ENCODE measurements at regions not wholly inside any gene's neighbourhood (a gene's known extent, or its start where the extent isn't known, plus 50 kb on each side); places are given as distances from the start of the nearest gene placed in this dataset.

DNA sequence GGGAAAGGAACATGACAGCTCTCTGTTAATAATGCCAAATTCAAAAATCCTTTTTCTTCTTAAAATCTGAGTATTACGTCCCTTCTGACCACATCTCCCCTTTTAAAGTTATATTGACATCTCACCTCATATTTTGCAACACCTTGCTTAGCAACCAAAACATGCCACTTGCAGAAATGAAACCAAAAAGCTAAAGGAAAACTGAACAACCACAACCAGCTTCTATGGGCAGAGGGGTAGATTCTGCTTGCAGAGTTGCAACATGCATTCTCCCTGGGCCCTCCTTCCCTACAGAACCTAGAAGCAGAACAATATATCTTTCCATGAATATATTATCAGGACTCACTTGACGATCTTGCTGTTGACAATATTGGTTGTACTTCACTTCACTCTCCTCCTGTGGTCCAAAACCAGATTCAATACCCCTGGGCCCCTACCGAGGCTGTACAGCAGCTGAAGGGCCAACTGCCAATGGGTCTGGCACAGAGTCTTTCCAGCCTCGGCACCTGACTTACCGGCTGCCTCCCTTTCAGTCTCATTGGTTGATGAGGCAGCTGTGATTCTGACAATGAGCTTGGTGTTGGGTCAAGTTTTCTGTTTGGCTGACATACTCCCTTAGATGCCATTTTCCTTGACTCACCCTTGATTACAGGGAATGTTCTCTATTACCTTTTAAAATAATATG is 616.6 kb downstream of the ZEB2 start:
- WGBS (ENCODE audit: extremely low coverage, insufficient read length, low lambda C conversion rate): no CpG with 5 or more reads among the region's 5 CpGs
- peaks cover 0 to 2% of the 10 kb centered on the region in 2 experiments; a peak in 1 of 5 replicates for H3K9me3 Mint-ChIP-seq
- H3K4me2 ChIP-seq (ENCODE audit: insufficient read depth, insufficient read length, low read length): no peak overlapping the region
- no peak overlapping the region for H3T11ph ChIP-seq (ENCODE audit: low read length)
- no peak overlapping the region for H2AK5ac ChIP-seq (ENCODE audit: insufficient read length, low read length)
- no peaks in the 10 kb centered on the region for H4K20me1 ChIP-seq (ENCODE audit: control insufficient read depth, insufficient read depth, insufficient read length)
- no peaks in the 10 kb centered on the region for H3K23me2 ChIP-seq (ENCODE audit: insufficient read length, low read depth, low read length, poor library complexity, severe bottlenecking)
- H3K27ac Mint-ChIP-seq: no peak overlapping the region
- H3K18ac ChIP-seq (ENCODE audit: insufficient read length, low read depth, low read length): no peak overlapping the region
- no peak overlapping the region for H3K4ac ChIP-seq (ENCODE audit: low read depth, low read length)
- H2BK5ac ChIP-seq (ENCODE audit: insufficient read length, low read length): no peak overlapping the region
- no peak overlapping the region for H3K56ac ChIP-seq (ENCODE audit: insufficient read length, low read depth, low read length)
- H3K27me3 Mint-ChIP-seq (ENCODE audit: low read depth): peaks cover 20% of the 10 kb centered on the region
- H3K9me3 ChIP-seq (ENCODE audit: control insufficient read depth, low read depth, low read length): no peaks in the 10 kb centered on the region
- H2BK20ac ChIP-seq (ENCODE audit: low read depth, low read length, poor library complexity, severe bottlenecking): no peak overlapping the region
- H3K36me3 Mint-ChIP-seq (ENCODE audit: insufficient read depth in 1 of 3, low read depth in 3 of 3): peaks cover 0 to 4% (median 0%) of the 10 kb centered on the region in 3 experiments; a peak in 2 of 7 replicates
- H3K4me1 Mint-ChIP-seq: peaks cover 30 to 32% of the 10 kb centered on the region in 2 experiments
- H4K8ac ChIP-seq (replicated peaks; ENCODE audit: insufficient read length, low read depth, low read length): no peak overlapping the region
- DNase-seq: no peak
- H2BK15ac ChIP-seq (ENCODE audit: low read depth, low read length): no peak overlapping the region
- no peaks in the 10 kb centered on the region for H3K79me2 ChIP-seq (ENCODE audit: insufficient read depth, low read length)
- no peak overlapping the region for H2AFZ ChIP-seq (ENCODE audit: low read length)
- no peaks in the 10 kb centered on the region for H3K27me3 ChIP-seq (ENCODE audit: insufficient read depth, low read length)
- H3K27ac ChIP-seq (ENCODE audit: insufficient read length, low read depth, low read length): no peak overlapping the region
- no peak overlapping the region for H3K4me3 Mint-ChIP-seq
- no peak overlapping the region for H3K14ac ChIP-seq (ENCODE audit: insufficient read depth, low read length)
- TF ChIP-seq, protein P1, sequence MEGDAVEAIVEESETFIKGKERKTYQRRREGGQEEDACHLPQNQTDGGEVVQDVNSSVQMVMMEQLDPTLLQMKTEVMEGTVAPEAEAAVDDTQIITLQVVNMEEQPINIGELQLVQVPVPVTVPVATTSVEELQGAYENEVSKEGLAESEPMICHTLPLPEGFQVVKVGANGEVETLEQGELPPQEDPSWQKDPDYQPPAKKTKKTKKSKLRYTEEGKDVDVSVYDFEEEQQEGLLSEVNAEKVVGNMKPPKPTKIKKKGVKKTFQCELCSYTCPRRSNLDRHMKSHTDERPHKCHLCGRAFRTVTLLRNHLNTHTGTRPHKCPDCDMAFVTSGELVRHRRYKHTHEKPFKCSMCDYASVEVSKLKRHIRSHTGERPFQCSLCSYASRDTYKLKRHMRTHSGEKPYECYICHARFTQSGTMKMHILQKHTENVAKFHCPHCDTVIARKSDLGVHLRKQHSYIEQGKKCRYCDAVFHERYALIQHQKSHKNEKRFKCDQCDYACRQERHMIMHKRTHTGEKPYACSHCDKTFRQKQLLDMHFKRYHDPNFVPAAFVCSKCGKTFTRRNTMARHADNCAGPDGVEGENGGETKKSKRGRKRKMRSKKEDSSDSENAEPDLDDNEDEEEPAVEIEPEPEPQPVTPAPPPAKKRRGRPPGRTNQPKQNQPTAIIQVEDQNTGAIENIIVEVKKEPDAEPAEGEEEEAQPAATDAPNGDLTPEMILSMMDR (conservative IDR thresholded peaks at IDR 0.05): no peak
- H3K9ac ChIP-seq (ENCODE audit: extremely low read depth, insufficient read length, low read length): no peak overlapping the region
- H4K91ac ChIP-seq (ENCODE audit: insufficient read length, low read depth, low read length): no peak overlapping the region
- H4K5ac ChIP-seq (ENCODE audit: insufficient read length, low read depth, low read length): no peak overlapping the region
- H2BK120ac ChIP-seq (ENCODE audit: low read depth, low read length, poor library complexity, severe bottlenecking): no peak overlapping the region
- H3K23ac ChIP-seq (ENCODE audit: insufficient read length, low read depth, low read length): no peak overlapping the region
- peaks cover 6% of the 10 kb centered on the region for H3K4me1 ChIP-seq (ENCODE audit: insufficient read depth, low read length)
- no peak overlapping the region for H2BK12ac ChIP-seq (ENCODE audit: insufficient read length, low read depth, low read length)
- no peaks in the 10 kb centered on the region for H3K79me1 ChIP-seq (ENCODE audit: insufficient read depth, low read depth, low read length, poor library complexity, severe bottlenecking)

All from H9 (cell line).